Erythroblast (primary cell): ENCODE measurements at regions not wholly inside any gene's neighbourhood (a gene's known extent, or its start where the extent isn't known, plus 50 kb on each side); places are given as distances from the start of the nearest gene placed in this dataset.

Source experiments
- GATA1 ChIP-seq: IDR thresholded peaks from 2 replicates; pipeline ENCODE4 v1.6.1; 2011; ENCODE audit warnings: low read depth, mild to moderate bottlenecking, control low read depth, low read length, moderate library complexity
- POLR2A ChIP-seq: IDR thresholded peaks from 2 replicates; pipeline ENCODE4 v1.6.1; 2011; ENCODE audit warnings: mild to moderate bottlenecking, low read length

DNA sequence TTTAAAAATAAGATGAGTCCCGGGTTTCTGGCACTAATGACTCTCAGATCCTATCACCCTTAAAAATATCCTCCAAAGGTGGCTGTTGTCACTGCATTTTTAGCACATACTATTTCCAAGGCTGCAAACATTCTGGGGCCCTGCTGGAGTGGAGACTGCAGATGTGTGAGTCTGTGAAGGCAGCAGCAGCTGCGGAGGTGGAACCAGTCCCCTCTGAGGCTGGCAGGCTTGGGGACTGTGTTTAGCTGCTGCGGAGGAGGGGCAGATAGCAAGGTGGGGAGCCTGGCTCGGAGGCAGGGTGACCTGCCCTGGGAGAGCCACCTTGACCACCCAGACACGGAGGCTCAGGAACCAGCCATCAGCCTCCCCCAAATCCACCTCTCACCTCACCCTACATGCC lies 77.0 kb downstream of the C5orf15 start:
- TF ChIP-seq POLR2A (no peak), GATA1 (no peak)
